GM06990 (cell line): ENCODE measurements at regions not wholly inside any gene's neighbourhood (a gene's known extent, or its start where the extent isn't known, plus 50 kb on each side); places are given as distances from the start of the nearest gene placed in this dataset.
"Not testable (repeated sequence)": the region's sequence is repeated elsewhere in the genome, so short reads cannot be mapped to it uniquely, and the experiment has no call there.

Source experiments
- DNase-seq: peaks from one replicate; pipeline ENCODE4 v3.0.0-alpha.2; 2011; ENCODE audit not compliant: insufficient read length; ENCODE audit errors: extremely low read depth
- H3K27me3 ChIP-seq: replicated peaks from 2 replicates; pipeline ENCODE4 v1.6.0; 2011; ENCODE audit warnings: low read length; ENCODE audit not compliant: control insufficient read depth, insufficient read depth
- H3K36me3 ChIP-seq: 2 replicates; pipeline ENCODE4 v1.5.1; 2011; ENCODE audit warnings: low read length; ENCODE audit not compliant: control insufficient read depth, insufficient read depth
- H3K4me3 ChIP-seq: replicated peaks from 2 replicates; pipeline ENCODE4 v1.5.1; 2011; ENCODE audit warnings: low read depth, mild to moderate bottlenecking, control low read depth, low read length
- TF ChIP-seq, protein P1 (sequence below): IDR thresholded peaks from 2 replicates; pipeline ENCODE4 v1.5.1; 2011; ENCODE audit warnings: low read length, control low read depth, mild to moderate bottlenecking, inconsistent platforms; ENCODE audit not compliant: insufficient read depth, poor library complexity, severe bottlenecking

DNA sequence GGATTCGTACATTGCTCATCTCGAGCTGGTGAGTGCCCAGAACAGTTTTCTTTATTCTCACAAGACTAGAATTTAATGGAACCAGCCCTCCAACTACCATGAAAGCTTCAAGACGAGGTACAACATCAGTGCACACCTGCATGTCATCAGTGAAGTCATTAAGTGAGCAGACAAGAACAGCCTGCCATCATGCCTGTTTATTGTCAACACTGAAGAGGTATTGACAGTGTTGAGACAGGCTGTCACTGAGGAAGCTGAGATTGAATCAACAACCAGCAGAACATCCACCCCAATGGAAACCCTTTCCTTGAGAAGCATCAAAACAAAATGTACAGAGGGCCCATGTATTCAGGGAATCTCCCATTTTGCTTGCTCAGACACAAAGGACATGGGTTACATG, 148.0 kb upstream of the TCF4 start:
- Histone ChIP-seq H3K27me3 (no peaks in the 10 kb centered on the region), H3K36me3 (no peaks in the 10 kb centered on the region), H3K4me3 (no peak overlapping the region)
- DNase-seq = no peak
- TF ChIP-seq, protein P1, sequence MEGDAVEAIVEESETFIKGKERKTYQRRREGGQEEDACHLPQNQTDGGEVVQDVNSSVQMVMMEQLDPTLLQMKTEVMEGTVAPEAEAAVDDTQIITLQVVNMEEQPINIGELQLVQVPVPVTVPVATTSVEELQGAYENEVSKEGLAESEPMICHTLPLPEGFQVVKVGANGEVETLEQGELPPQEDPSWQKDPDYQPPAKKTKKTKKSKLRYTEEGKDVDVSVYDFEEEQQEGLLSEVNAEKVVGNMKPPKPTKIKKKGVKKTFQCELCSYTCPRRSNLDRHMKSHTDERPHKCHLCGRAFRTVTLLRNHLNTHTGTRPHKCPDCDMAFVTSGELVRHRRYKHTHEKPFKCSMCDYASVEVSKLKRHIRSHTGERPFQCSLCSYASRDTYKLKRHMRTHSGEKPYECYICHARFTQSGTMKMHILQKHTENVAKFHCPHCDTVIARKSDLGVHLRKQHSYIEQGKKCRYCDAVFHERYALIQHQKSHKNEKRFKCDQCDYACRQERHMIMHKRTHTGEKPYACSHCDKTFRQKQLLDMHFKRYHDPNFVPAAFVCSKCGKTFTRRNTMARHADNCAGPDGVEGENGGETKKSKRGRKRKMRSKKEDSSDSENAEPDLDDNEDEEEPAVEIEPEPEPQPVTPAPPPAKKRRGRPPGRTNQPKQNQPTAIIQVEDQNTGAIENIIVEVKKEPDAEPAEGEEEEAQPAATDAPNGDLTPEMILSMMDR = no peak

DNA sequence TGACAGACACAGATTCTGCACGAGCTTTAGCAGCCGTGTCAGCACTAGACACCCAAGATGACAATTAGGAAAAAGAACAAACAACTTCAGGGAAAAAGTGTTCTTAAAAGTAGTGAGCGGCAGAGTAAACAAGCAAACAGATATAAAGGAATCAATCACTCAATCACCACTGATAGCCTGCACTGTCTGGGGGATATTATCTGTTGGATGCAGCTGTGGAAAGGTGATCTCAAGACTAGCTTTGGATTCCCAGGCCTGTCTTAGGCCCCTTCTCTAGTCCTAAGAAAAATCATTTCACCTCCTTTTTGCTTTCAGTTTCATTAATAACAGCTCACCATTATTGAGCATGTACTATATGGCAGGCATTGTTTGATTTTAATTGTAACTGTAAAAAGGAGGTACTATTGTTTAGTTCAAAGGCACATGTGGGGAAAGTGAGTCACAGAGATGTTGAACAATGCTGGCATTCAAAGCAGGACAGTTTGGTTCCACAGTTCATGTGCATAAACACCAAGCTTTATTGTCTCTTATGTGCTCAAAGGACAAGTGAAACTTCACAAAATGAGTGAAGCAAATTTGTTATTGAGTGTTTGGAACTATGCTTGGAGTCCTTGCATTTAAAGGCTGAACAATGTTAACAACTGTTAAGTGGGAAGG, 147.3 kb upstream of the TCF4 start:
- no peak for DNase-seq
- TF ChIP-seq, protein P1 = no peak
- Histone ChIP-seq H3K27me3 (no peaks in the 10 kb centered on the region), H3K4me3 (no peak overlapping the region), H3K36me3 (no peaks in the 10 kb centered on the region)

DNA sequence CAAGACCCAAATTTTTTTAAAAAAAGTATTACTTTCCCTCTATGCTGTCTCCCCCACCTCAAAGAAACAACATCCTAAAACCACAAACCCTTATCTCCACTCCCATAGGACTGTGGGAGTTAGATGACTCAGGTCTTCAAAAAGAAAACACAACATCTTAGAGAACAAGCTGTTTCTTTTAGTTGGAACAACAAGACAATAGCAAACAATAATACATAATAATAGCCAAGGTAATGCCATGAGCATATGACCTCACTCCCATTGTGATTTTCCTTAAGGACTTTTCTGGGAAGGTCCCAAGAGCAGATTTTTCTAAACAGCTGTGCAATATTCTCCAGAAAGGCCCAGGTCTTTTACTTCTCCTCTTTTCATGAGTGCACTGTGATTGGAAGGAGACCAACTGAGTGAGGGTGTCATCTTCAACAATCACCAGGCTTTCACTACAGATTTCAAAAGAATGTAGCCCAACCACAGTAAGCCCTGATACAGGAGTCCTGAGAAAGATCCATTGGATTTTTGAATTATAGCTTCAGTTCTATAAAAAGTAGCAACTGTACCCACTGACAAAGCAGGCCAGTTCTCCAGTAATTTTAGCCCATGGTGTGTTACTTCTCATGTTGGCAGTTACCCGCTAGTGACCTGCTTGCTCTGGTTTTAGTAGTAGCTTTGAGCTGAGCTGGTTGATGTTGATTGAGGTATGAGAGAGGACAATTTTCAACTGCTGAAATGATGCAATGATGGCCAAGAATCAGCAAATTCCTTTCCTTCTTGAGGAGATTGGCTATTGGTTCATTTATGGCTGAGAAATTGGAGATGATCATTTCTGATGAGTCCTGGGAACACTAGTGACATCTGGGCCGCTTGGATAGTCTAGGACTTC, 144.5 kb upstream of the TCF4 start:
- TF ChIP-seq, protein P1 = no peak
- DNase-seq = no peak
- Histone ChIP-seq H3K27me3 (no peaks in the 10 kb centered on the region), H3K36me3 (no peaks in the 10 kb centered on the region), H3K4me3 (no peak overlapping the region)

DNA sequence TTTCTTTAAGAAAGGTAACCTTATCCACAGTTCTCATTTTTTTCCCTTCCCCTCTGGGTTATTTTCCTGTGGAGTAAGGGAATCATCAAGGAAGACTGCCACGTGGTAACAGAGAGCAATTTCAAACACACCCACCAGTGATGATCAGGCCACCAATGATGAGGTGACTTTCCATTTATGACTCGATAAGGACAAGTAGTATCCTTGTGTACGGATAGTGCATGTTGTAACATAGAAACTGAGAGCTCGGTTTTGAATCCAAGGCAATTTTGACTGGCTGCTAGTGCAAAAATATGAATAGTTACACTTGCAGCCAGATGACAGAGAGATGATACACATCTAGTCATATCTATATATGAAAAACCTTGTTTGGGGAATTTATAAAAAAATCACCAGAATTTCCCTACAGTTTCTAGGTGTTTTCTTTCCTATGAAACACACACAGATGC, 143.6 kb upstream of the TCF4 start:
- TF ChIP-seq, protein P1 = no peak
- DNase-seq = no peak
- Histone ChIP-seq H3K4me3 (no peak overlapping the region), H3K27me3 (no peaks in the 10 kb centered on the region), H3K36me3 (no peaks in the 10 kb centered on the region)

DNA sequence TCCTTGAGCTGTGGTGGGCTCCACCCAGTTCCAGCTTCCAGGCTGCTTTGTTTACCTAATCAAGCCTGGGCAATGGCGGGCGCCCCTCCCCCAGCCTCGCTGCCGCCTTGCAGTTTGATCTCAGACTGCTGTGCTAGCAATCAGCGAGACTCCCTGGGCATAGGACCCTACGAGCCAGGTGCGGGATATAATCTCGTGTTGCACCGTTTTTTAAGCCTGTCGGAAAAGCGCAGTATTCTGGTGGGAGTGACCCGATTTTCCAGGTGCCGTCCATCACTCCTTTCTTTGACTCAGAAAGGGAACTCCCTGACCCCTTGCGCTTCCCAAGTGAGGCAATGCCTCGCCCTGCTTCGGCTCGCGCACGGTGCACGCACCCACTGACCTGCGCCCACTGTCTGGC, 133.0 kb upstream of the TCF4 start:
- H3K4me3 ChIP-seq, H3K27me3 ChIP-seq, DNase-seq, H3K36me3 ChIP-seq: not testable (repeated sequence)

DNA sequence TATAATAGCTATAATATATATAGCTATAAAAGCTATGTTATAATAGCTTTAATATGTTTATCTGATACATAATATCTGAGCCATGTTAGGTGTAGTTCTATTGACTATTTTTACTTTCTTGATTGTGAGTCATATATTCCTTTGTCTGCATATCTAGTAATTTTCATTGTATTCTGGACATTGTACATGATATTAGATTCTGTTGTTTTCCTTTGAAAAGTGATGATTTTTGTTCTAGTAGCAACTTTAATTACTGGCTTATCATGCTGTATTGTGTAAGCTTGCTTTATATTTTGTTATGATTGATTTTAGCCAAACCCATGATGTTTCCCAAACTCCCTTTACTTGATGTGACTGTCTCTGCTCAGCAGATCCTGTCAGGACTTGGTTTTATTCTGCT, 125.7 kb upstream of the TCF4 start:
- Histone ChIP-seq H3K27me3 (no peaks in the 10 kb centered on the region), H3K36me3 (no peaks in the 10 kb centered on the region), H3K4me3 (no peak overlapping the region)
- DNase-seq = no peak
- TF ChIP-seq, protein P1 = no peak
